Endothelial cell of umbilical vein (primary cell): ENCODE measurements at regions not wholly inside any gene's neighbourhood (a gene's known extent, or its start where the extent isn't known, plus 50 kb on each side); places are given as distances from the start of the nearest gene placed in this dataset.
A peak's percentile ranks its signal among the peaks of the same experiment; 100 is the strongest.

Source experiments
- EZH2 ChIP-seq: IDR thresholded peaks from 2 replicates; pipeline ENCODE4 v1.6.1; 2012; ENCODE audit warnings: borderline replicate concordance, low read depth, mild to moderate bottlenecking, moderate library complexity, low read length, inconsistent platforms; ENCODE audit not compliant: severe bottlenecking
- FOS ChIP-seq: IDR thresholded peaks from 2 replicates; pipeline ENCODE4 v1.6.1; 2011; ENCODE audit warnings: mild to moderate bottlenecking, low read length, moderate library complexity, borderline replicate concordance; ENCODE audit not compliant: insufficient read depth
- JUN ChIP-seq: IDR thresholded peaks from 2 replicates; pipeline ENCODE4 v1.6.1; 2011; ENCODE audit warnings: borderline replicate concordance, low read depth; ENCODE audit not compliant: insufficient read length, insufficient read depth
- POLR2A ChIP-seq: IDR thresholded peaks from 2 replicates; pipeline ENCODE4 v1.6.1; 2012; ENCODE audit warnings: low read depth, mild to moderate bottlenecking, control low read depth, low read length
- POLR2AphosphoS5 ChIP-seq: IDR thresholded peaks from 2 replicates; pipeline ENCODE4 v1.6.1; 2012; ENCODE audit warnings: low read depth, mild to moderate bottlenecking, control low read depth, low read length, moderate library complexity; ENCODE audit not compliant: insufficient read depth
- TF ChIP-seq, protein P1 (sequence below), 2 donors: IDR thresholded peaks; 1 replicate in 1 of 2; 2 replicates in 1 of 2; pipeline ENCODE4 v1.5.1; 2011; ENCODE audit warnings: low read length in 2 of 2, mild to moderate bottlenecking in 2 of 2, moderate library complexity in 2 of 2, control low read depth in 1 of 2, inconsistent platforms in 1 of 2, low read depth in 1 of 2; ENCODE audit not compliant: insufficient read depth in 1 of 2; ENCODE audit errors: extremely low read depth in 1 of 2
- TF ChIP-seq, protein P2 (sequence below): IDR thresholded peaks from 2 replicates; pipeline ENCODE4 v1.6.1; 2011; ENCODE audit not compliant: insufficient read depth, insufficient read length

DNA sequence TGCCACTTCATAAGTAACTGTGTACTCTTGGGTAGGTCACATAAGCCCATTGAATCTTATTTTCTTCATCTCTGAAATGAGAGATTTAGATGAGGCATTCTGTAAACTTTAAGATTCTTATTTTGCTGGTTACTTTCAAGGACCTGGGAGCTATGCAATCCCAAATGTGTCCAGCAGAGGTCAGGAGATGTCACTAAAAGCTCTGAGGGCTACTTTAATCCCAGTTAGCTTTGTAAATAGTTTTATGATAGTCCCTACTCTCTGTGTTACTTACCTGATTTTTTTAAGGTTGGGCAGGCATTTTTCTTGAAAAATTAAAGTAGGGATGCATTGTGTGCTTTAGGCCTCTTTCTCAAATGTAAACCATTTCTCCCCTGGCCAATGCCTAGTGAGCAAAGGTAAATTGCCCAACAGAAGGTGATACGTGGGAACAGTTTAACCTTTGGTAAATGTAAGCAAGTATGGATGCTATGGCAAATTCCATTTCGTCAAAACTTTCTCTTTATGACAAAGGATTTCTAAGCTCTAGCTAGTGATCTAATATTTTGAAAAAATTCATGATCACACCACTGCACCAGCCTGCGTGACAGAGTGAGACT lies 57.1 kb upstream of the WSB1 start:
- TF ChIP-seq, protein P1, sequence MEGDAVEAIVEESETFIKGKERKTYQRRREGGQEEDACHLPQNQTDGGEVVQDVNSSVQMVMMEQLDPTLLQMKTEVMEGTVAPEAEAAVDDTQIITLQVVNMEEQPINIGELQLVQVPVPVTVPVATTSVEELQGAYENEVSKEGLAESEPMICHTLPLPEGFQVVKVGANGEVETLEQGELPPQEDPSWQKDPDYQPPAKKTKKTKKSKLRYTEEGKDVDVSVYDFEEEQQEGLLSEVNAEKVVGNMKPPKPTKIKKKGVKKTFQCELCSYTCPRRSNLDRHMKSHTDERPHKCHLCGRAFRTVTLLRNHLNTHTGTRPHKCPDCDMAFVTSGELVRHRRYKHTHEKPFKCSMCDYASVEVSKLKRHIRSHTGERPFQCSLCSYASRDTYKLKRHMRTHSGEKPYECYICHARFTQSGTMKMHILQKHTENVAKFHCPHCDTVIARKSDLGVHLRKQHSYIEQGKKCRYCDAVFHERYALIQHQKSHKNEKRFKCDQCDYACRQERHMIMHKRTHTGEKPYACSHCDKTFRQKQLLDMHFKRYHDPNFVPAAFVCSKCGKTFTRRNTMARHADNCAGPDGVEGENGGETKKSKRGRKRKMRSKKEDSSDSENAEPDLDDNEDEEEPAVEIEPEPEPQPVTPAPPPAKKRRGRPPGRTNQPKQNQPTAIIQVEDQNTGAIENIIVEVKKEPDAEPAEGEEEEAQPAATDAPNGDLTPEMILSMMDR (IDR thresholded peaks at IDR 0.05; ENCODE audit: extremely low read depth in 1 of 2, insufficient read depth in 1 of 2, low read depth in 1 of 2, low read length in 2 of 2): peak; percentile 71 to 73
- TF ChIP-seq POLR2A (no peak), EZH2 (no peak), JUN (no peak), FOS (no peak), POLR2AphosphoS5 (no peak)
- TF ChIP-seq, protein P2, sequence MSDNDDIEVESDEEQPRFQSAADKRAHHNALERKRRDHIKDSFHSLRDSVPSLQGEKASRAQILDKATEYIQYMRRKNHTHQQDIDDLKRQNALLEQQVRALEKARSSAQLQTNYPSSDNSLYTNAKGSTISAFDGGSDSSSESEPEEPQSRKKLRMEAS: no peak
